Stimulated activated CD8-positive, alpha-beta memory T cell treated with anti-CD3 and anti-CD28 coated beads, Interleukin-4, amount 100 ng/mL, for 48 hours (primary cell): ENCODE measurements at regions not wholly inside any gene's neighbourhood (a gene's known extent, or its start where the extent isn't known, plus 50 kb on each side); places are given as distances from the start of the nearest gene placed in this dataset.

Source experiments
- DNase-seq: peaks from one replicate; pipeline ENCODE4 v3.0.0-alpha.2; 2020

GRCh38 chr2:6213056-6213780, 521.0 kb downstream of the SOX11 start:
- DNase-seq: no peak

- DNase-seq: no peak
Observed at GRCh38 chr2:6214471-6214870, 522.3 kb downstream of the SOX11 start.

- no peak for DNase-seq
Observed at GRCh38 chr2:6215053-6215452, 522.9 kb downstream of the SOX11 start.

GRCh38 chr2:6216234-6216633, 524.0 kb downstream of the SOX11 start:
- DNase-seq: no peak

GRCh38 chr2:6218926-6219325, 526.7 kb downstream of the SOX11 start:
- no peak for DNase-seq

- no peak for DNase-seq
Observed at GRCh38 chr2:6219906-6220305, 527.7 kb downstream of the SOX11 start.

- DNase-seq: no peak
Observed at GRCh38 chr2:6222296-6222695, 530.1 kb downstream of the SOX11 start.

GRCh38 chr2:6224267-6224666, 532.1 kb downstream of the SOX11 start:
- no peak for DNase-seq

GRCh38 chr2:6228251-6228650, 536.1 kb downstream of the SOX11 start:
- no peak for DNase-seq

- no peak for DNase-seq
Observed at GRCh38 chr2:6231166-6231565, 539.0 kb downstream of the SOX11 start.

GRCh38 chr2:6233993-6234392, 541.8 kb downstream of the SOX11 start:
- no peak for DNase-seq

GRCh38 chr2:6234702-6235101, 542.5 kb downstream of the SOX11 start:
- DNase-seq: no peak

- DNase-seq: no peak
Observed at GRCh38 chr2:6236317-6236716, 544.1 kb downstream of the SOX11 start.

- no peak for DNase-seq
Observed at GRCh38 chr2:6237039-6237660, 545.0 kb downstream of the SOX11 start.

GRCh38 chr2:6249557-6249956, 557.4 kb downstream of the SOX11 start:
- no peak for DNase-seq

GRCh38 chr2:6254441-6254840, 562.3 kb downstream of the SOX11 start:
- DNase-seq: no peak

- DNase-seq: no peak
Observed at GRCh38 chr2:6264198-6264597, 572.0 kb downstream of the SOX11 start.

GRCh38 chr2:6281524-6281923, 584.2 kb downstream of the CMPK2 start:
- no peak for DNase-seq

GRCh38 chr2:6283259-6283658, 582.4 kb downstream of the CMPK2 start:
- no peak for DNase-seq

- DNase-seq: no peak
Observed at GRCh38 chr2:6287406-6287805, 578.3 kb downstream of the CMPK2 start.

GRCh38 chr2:6288791-6289190, 576.9 kb downstream of the CMPK2 start:
- DNase-seq: no peak

GRCh38 chr2:6290217-6291015, 575.3 kb downstream of the CMPK2 start:
- no peak for DNase-seq

- no peak for DNase-seq
Observed at GRCh38 chr2:6294791-6295190, 570.9 kb downstream of the CMPK2 start.

- no peak for DNase-seq
Observed at GRCh38 chr2:6297238-6297637, 568.5 kb downstream of the CMPK2 start.
